AG10803 (cell line): ENCODE measurements at regions not wholly inside any gene's neighbourhood (a gene's known extent, or its start where the extent isn't known, plus 50 kb on each side); places are given as distances from the start of the nearest gene placed in this dataset.
"Not testable (repeated sequence)": the region's sequence is repeated elsewhere in the genome, so short reads cannot be mapped to it uniquely, and the experiment has no call there.

ENCODE experiments used
- DNase-seq: peaks from one replicate; pipeline ENCODE4 v3.0.0; 2010; ENCODE audit warnings: low read depth
- H3K4me3 ChIP-seq: 2 replicates; pipeline ENCODE4 v1.5.1; 2011; ENCODE audit warnings: mild to moderate bottlenecking, low read length, control low read depth
- CTCF ChIP-seq: conservative IDR thresholded peaks from 2 replicates; pipeline ENCODE4 v1.5.1; 2011; ENCODE audit warnings: mild to moderate bottlenecking, low read length, control low read depth, inconsistent platforms

GRCh38 chr12:78566456-78566855 lies 298.1 kb upstream of the SYT1 start:
- TF ChIP-seq CTCF: no peak
- H3K4me3 ChIP-seq: no peak overlapping the region
- DNase-seq: no peak

GRCh38 chr12:78568321-78569020 lies 296.1 kb upstream of the SYT1 start:
- TF ChIP-seq CTCF: no peak
- H3K4me3 ChIP-seq: no peak overlapping the region
- DNase-seq: no peak

- DNase-seq: no peak
- no peak overlapping the region for H3K4me3 ChIP-seq
- TF ChIP-seq CTCF: no peak
Measured at GRCh38 chr12:78571953-78572352, 292.6 kb upstream of the SYT1 start.

GRCh38 chr12:78575208-78575607 lies 289.4 kb upstream of the SYT1 start:
- not testable (repeated sequence) for H3K4me3 ChIP-seq, DNase-seq

GRCh38 chr12:78579846-78580245 lies 284.7 kb upstream of the SYT1 start:
- DNase-seq: no peak
- no peak for TF ChIP-seq CTCF
- no peak overlapping the region for H3K4me3 ChIP-seq

GRCh38 chr12:78580296-78580695 lies 284.3 kb upstream of the SYT1 start:
- no peak for DNase-seq
- H3K4me3 ChIP-seq: no peak overlapping the region
- TF ChIP-seq CTCF: no peak

GRCh38 chr12:78584695-78585094 lies 279.9 kb upstream of the SYT1 start:
- no peak overlapping the region for H3K4me3 ChIP-seq
- peak; percentile 2 for DNase-seq
- peak; percentile 36 for TF ChIP-seq CTCF
